NK-92 treated with Interleukin-12 subunit alpha and Interleukin-12 subunit beta, amount 100 ng/mL, for 24 hours (cell line): ENCODE measurements at regions not wholly inside any gene's neighbourhood (a gene's known extent, or its start where the extent isn't known, plus 50 kb on each side); places are given as distances from the start of the nearest gene placed in this dataset.
A peak's percentile ranks its signal among the peaks of the same experiment; 100 is the strongest.
"Not testable (repeated sequence)": the region's sequence is repeated elsewhere in the genome, so short reads cannot be mapped to it uniquely, and the experiment has no call there.

Source experiments
- DNase-seq: peaks from one replicate; lab custom pipeline; 2025; lab: John Stamatoyannopoulos, UW

GRCh38 chr13:44848920-44849676 lies 140.2 kb downstream of the NUFIP1 start:
- no peak for DNase-seq

- DNase-seq: not testable (repeated sequence)
These were observed 143.8 kb downstream of the NUFIP1 start for GRCh38 chr13:44845281-44846058.

- DNase-seq: no peak
These were observed 144.5 kb downstream of the NUFIP1 start for GRCh38 chr13:44844786-44845185.

DNA sequence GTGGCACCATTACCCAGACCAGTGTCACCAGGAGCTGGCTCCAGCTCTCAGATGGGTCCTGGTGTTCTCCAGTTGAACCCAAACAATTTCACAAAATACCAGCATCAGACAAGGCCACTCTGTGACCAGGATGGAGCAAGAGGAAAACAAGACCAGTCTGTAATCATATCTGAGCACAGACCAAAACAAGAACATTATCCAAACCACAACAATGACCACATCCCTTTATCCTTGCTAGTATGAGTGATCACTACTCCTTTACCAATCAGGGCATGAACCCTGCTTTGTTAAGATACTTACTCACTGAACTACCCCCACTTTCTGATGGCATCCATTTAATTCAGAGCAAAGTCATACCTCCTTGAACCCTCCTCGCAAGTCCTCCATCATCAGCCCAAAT lies 145.9 kb downstream of the NUFIP1 start:
- no peak for DNase-seq

DNA sequence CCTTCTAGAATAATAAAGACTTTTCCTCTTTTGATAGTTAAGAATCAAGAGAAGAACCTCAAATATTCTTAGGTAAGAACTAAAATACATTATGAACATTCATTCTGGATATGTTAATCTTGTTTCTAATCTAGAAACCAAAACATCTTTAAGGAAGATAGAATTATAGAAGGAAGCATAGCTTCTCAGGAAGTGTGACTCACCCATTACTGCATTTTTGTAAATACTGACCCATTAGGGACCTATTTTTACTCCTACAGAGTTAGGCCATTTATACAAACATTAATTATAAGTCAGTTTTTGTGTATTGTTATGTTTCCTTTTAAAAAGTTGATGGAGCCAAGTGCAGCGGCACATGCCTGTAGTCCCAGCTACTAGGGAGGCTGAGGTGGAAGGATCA lies 147.1 kb downstream of the NUFIP1 start:
- no peak for DNase-seq

DNA sequence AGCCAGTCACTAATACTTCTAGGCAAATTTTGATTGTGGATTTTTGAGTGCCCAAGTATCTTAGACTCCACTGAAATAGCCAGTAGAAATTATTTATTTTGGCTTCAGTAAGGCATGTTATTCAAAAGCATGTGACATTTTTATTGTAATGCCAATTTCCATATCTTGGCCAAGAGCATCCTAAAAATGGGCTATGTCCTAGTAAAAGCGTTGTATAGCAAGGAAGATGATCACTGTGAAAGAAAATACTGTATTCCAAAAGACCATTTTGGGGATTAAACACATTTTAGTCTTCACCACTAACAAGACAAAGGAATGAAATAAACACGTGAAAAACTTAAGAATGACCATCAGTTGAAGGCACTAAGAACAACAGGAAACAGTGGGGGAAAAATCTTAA lies 149.1 kb downstream of the NUFIP1 start:
- no peak for DNase-seq

GRCh38 chr13:44837250-44837649 lies 152.0 kb downstream of the NUFIP1 start:
- no peak for DNase-seq

GRCh38 chr13:44834404-44834803 lies 154.9 kb downstream of the NUFIP1 start:
- no peak for DNase-seq

DNA sequence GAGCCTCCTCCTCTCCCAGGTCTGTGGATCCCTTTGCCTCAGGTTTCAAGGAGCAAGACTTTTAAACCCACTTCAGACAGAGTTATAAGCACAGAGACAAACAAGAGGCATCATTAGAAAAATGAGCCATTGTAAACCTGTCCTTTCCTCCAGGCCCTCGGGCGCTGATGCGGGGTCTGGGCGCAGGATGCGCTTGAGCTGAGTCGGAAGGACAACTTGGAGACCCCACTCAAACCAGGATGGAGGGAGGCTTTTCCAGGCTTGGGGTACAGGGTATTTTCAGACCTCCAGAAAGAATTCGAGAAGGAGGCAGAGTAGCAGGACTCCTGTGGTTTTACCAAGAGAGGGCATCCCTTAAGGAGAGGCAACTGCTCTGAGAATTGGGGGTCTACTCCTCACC lies 155.6 kb downstream of the NUFIP1 start:
- no peak for DNase-seq

GRCh38 chr13:44833139-44833538 lies 156.1 kb downstream of the NUFIP1 start:
- DNase-seq: no peak

- no peak for DNase-seq
These were observed 162.5 kb downstream of the NUFIP1 start for GRCh38 chr13:44826591-44827350.

DNA sequence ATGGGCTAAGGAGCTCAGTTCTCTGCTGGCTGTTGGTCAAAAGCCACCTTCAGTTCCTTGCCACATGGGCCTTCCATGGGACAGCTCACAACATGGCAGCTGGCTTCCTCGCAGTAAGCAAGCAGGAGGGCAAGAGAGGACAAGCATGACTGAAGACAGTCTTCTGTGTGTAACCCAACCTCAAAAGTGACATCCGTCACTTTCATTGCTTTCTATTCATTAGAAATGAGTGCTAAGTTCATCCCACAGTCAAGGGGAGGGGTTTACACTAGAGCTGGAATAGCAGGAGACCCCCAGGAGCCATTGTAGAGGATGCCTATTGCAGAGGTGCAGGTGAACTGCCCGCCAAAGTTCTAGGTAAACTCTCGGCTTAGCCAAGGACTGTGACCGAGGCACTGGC lies 163.3 kb downstream of the NUFIP1 start:
- no peak for DNase-seq

- DNase-seq: not testable (repeated sequence)
These were observed 165.7 kb downstream of the NUFIP1 start for GRCh38 chr13:44823555-44823954.

GRCh38 chr13:44822291-44822690 lies 167.0 kb downstream of the NUFIP1 start:
- no peak for DNase-seq

DNA sequence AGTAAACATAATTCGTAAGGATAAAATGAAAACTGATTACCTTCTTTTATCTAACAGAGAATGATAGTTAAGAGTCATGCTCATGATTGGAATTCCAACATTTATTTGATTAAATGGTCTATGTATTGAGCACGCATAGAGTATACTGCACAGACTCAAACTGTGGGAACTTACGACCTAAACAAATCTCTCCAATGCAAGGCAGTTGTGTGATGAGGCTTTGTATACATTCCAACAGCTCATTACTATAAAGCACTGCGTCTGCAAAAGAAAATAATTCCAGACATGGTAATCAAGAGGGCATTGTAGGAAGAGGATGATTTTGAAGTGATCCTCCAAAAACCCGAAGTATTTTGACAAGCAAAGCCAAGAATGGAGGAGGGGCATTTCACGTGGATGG lies 169.5 kb downstream of the NUFIP1 start:
- DNase-seq: no peak

- DNase-seq: peak; percentile 13
These were observed 170.0 kb downstream of the NUFIP1 start for GRCh38 chr13:44819245-44819644.

DNA sequence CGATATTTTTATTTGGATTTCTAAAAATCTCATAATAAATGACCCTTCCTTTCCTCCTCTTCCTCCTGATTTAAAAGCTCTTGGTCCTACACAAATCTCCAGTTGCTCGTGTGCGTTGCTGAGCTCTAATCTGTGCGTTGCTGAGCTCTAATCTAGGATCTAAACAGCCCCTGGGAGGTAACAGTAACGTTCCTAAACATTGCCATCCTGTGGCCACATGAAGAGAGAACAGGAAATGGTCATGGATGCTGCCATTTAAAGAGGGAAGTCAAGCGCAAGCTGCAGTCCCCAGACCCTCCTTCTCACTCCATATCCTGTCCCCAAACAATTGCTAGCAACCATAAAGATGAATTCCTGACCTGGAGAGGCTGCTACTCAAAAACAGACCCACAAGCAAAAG lies 170.8 kb downstream of the NUFIP1 start:
- DNase-seq: no peak

- DNase-seq: no peak
These were observed 171.3 kb downstream of the NUFIP1 start for GRCh38 chr13:44818016-44818415.

GRCh38 chr13:44817131-44817671 lies 172.1 kb downstream of the NUFIP1 start:
- DNase-seq: no peak

GRCh38 chr13:44816701-44817100 lies 172.6 kb downstream of the NUFIP1 start:
- DNase-seq: no peak

DNA sequence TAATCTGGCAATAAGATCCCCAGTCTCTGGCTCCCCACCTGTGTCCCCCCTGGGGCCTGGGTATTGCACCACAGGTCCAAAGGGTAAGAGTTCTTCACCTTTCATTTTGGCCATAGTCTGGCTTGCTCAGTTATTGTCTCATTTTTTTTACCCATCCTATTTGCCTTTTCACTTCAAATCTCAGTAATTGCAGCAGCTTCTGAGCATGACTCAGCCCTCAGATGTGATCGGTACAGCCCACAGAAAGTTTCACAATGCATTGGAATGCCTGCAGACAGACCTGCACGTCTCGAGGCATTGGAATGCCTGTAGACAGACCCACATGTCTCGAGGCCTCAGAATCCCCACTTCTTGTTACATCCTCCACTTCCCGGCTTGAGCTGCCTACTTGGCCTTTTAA lies 173.6 kb downstream of the NUFIP1 start:
- peak; percentile 43 for DNase-seq

GRCh38 chr13:44814836-44815235 lies 174.4 kb downstream of the NUFIP1 start:
- no peak for DNase-seq
